Activated effector memory CD4-positive, alpha-beta T cell treated with Interleukin-2 at 50 U/mL for 16 hours (primary cell): ENCODE measurements at regions not wholly inside any gene's neighbourhood (a gene's known extent, or its start where the extent isn't known, plus 50 kb on each side); places are given as distances from the start of the nearest gene placed in this dataset.
"Not testable (repeated sequence)": the region's sequence is repeated elsewhere in the genome, so short reads cannot be mapped to it uniquely, and the experiment has no call there.

ENCODE experiments used
- DNase-seq: peaks from one replicate; pipeline ENCODE4 v3.0.0-alpha.2; 2020

DNA sequence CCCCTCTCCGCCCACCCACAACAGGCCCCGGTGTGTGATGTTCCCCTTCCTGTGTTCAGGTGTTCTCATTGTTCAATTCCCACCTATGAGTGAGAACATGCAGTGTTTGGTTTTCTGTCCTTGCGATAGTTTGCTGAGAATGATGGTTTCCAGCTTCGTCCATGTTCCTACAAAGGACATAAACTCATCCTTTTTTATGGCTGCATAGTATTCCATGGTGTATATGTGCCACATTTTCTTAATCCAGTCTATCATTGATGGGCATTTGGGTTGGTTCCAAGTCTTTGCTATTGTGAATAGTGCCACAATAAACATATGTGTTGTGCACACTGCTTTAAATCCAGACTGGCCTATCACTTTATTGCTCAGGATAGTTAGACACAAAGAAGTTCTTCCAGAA is 309.1 kb downstream of the MTX2 start:
- not testable (repeated sequence) for DNase-seq

DNA sequence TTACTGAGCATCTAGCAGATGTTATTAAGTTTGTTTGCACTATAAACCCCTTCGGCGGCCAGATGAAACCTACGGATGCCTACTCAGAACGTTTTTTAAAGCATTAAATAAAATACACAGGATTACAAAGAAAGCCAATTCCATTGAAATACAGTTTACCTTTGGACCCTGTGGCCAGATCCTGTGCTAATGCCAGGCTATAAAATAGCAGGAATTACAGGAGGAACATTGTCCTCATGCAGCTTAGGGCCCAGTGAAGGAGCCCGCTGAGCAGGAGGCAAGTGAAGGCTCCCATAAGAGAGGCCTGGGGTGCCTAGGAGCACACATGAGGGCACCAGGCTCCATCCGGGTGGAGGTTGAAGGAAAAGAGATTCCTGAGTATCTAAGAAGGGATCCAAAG is 310.4 kb downstream of the MTX2 start:
- DNase-seq: no peak

- DNase-seq: no peak
Observed at GRCh38 chr2:176581557-176582165, 312.4 kb downstream of the MTX2 start.

DNA sequence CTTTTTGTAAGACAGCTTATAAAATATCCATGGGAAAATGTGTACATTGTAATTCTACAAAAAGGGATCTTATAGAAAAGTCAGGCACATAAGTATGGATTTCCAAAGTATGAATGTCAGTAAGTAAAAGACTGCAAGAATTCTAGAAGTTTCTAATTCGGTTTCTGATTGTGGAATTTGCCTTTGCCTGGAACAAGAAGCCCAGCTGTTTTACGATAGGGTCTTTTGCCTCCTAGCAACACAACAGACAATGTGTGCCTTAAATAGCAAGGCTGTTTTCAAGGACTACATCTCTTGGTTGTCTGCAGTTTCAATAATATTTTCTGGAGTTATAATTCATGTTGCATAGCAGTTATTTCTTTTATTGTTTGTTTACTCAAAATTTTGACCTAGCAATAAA is 312.9 kb downstream of the MTX2 start:
- DNase-seq: no peak

DNA sequence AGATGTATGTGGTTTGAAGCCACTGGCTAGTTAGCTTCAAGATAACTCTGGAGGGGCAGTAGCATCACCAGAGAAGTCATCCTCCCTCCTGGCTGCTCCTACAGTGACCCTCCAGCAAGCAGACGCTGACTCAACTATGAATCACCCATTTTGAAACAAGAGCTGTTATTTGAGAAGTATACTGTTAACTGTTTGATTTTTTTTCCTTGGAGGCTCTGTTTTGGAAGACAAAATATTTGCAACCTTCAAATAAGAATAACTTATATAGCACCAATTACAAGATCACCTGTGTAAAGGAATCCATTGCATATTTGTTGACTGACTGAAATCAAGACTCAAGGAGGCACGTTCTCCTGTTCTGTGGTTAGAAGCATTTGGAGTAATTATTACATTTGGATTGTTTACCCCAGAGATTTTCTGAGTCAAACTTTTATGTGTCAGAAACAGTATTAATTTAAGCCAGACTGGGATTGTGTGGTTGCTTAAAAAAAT is 313.8 kb downstream of the MTX2 start:
- no peak for DNase-seq

- DNase-seq: no peak
Observed at GRCh38 chr2:176583607-176584006, 314.4 kb downstream of the MTX2 start.

DNA sequence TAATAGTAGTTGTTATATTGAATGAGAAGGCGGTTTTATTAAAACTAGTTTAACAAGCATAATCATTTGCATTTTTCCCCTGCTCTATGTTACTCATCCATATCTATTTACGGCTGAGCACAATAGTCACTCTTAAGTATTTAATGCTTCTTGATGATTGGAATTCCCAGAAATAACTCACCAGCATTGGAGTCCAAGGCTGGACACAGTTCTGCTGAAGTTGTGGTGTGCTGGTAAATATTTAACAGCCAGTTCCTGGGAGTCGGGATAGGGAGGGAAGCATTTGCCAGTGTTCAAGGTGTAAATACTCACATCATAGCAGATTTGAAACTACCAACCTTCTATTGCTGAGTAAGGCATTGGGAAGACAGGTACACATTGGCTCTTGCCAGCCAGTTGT is 315.1 kb downstream of the MTX2 start:
- DNase-seq: no peak

DNA sequence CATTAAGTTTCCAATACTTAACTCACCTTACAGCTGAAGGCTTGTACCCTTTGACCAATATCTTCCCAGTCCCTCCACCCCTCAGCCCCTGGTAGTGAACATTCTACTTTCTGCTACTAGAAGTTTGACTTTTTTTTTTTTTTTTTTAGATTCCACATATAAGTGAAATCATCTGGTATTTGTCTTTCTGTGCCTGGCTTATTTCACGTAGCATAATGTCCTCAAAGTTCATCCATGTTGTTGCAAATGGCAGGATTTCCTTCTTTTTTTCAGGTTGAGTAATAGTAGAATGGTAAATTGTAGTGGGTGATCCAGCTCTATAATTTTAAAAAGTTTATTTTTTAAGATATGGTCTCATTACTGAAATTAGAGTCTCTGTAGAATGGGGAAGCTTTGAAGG is 316.0 kb downstream of the MTX2 start:
- DNase-seq: no peak

DNA sequence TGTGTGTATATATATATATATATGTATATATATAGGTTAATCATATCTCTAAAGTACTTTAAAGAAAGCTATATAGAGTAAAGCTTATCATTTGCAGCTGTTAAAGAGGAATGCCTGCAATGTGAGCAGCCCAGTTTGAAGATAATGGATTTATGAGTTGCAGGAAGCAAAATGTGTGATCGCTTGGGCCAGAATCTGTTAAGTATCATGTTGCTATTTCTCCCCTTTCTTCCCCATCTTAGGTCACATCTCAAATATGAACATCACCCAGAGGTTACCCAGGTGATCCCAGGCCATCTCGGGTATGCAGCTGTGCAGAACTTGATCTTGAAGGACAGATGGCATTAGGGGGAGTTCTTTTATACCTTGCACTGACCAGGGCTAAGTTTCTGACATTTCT is 316.5 kb downstream of the MTX2 start:
- no peak for DNase-seq

GRCh38 chr2:176589287-176589686 is 320.0 kb downstream of the MTX2 start:
- DNase-seq: no peak

GRCh38 chr2:176589825-176590440 is 320.7 kb downstream of the MTX2 start:
- no peak for DNase-seq

DNA sequence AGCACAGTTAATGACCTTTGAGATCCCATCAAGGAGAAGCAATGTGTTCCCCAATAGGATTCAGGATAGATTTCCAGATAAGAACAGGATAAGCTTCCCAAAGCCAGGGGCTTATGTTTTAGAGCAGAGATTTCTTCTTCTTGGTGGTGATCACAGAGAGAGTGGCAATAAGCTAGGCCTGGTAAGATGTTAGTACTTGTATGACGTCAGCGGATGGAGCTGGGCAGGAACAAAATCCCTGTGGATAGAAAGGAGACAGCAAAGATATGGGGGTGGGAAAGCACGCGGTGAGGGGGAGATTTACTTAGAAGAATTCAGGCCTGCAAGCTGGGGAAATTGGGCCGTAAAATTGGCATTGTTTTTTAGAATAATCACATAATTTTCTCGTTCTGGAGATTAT is 323.0 kb downstream of the MTX2 start:
- no peak for DNase-seq

DNA sequence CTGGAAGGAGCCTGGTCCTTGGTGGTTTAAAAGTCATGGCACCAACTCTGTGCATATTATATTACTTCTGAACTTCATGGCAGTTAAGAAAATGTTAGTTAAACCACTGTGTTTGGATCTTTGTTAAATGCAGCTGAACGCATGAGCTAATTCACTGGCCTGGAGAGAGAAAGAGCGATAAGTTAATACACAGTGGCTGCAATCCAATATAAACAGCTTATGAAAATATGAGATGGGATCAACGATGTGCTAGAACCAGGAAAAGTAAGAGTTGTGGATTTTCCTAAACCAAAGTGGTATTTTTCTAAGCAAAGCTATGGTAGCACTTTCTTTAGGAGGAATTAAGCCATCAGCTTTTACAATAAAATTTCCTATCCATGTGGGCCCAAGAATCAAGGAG is 326.7 kb downstream of the MTX2 start:
- DNase-seq: no peak

DNA sequence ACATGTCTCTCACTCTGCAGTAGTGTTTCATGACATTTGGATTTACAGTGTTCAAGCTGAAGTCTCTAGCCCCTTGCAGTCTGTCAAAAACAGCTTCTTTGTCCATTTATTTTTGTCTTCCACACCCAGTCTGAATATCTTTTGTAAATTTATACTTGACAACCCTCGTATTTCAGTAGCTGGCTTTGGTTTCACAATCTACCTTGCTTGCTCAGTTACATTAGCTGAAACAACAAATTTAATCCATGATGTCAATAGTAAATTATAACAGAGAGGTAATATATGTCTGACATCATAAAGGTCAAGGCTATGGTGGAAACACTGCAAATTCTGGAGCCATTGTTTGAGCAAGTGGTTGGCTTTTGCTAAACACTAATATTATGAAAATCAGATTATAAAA is 328.7 kb downstream of the MTX2 start:
- DNase-seq: no peak

GRCh38 chr2:176598351-176598750 is 329.1 kb downstream of the MTX2 start:
- no peak for DNase-seq

GRCh38 chr2:176599796-176600485 is 330.7 kb downstream of the MTX2 start:
- DNase-seq: no peak

GRCh38 chr2:176601066-176601465 is 331.8 kb downstream of the MTX2 start:
- no peak for DNase-seq

GRCh38 chr2:176612036-176612435 is 342.8 kb downstream of the MTX2 start:
- DNase-seq: no peak

DNA sequence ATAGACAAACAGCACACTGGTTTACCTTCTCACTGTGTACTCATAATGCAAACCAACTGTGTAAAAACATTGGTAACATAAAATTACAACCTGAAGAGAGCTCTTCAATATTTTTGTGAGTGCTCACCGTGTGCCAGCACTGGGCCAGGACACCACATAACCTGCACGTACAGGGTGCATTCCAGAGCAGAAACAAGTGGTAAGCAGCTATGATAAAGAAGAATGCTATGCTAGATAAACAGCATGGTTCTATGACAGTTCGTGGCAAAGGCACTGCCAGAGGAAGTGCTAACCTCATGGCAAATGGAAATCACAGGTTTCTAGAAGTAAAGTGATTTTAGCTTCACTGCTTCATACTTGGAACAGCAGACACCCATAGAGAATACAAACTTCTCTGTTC is 343.5 kb downstream of the MTX2 start:
- DNase-seq: no peak

GRCh38 chr2:176613323-176613987 is 344.2 kb downstream of the MTX2 start:
- DNase-seq: no peak

DNA sequence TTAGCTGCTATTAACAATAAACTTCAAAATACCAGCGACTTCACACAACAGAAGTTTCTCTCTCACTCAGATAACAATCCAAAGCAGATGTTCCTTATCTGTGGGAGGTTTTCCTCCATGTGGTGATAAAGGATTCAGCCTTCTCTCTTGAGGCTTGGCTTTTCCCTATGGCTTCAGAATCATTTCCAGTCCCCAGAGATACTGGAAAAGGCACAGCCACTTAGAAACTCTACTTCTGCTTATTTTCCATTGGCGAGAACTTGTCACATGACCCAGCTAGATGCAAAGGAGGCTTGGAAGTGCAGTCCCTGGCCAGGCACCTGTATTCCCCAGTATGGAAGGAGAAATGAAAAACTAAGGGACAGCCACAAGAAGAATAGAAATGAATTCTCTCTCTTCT is 344.8 kb downstream of the MTX2 start:
- DNase-seq: no peak

DNA sequence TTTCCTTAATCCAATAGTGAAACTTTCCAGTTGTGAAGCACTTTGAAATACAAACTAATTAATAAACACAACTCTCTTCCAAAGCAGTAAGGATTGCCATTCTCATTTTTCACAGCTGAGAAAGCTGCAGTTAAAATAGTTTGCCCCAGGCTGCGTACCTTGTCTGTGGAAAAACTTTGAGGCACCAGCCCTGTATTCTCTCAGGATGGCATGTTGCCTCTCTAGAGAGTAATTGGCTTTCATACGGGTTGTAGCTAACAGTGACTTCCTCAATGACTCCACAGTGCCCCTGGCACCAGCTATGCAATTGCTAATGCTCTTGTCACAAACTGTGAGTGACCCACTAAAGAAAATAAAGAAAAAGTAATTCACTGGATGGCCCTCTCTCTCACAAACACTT is 345.7 kb downstream of the MTX2 start:
- DNase-seq: no peak

- no peak for DNase-seq
Observed at GRCh38 chr2:176619504-176619903, 350.3 kb downstream of the MTX2 start.

DNA sequence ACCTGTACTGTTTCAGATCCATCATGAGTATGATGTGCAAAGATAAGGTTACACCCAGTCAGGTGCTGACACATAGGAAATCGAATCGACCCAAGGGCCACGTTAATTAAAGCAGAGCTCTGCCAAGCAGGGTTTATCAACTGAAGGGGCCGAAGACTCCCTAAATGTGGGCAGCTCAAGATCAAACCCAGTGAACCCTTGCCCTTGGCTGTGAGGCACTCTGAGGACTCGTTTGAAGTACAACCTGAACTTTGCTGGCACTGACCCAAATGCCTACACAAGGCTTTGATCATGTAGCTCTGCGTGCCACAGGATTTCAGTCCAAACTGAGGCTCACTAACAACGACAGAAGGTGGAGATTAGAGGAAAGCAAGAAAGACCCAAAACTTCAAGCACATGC is 352.1 kb downstream of the MTX2 start:
- no peak for DNase-seq
